PC-9 (cell line): ENCODE measurements at regions not wholly inside any gene's neighbourhood (a gene's known extent, or its start where the extent isn't known, plus 50 kb on each side); places are given as distances from the start of the nearest gene placed in this dataset.

ENCODE experiments used
- EZH2 ChIP-seq: fragments of 200-600 bp; sonication (generic); IDR thresholded peaks from 2 replicates; pipeline ENCODE4 v1.8.0; 2017; ENCODE audit warnings: antibody characterized with exemption, low read depth
- TF ChIP-seq, protein P1 (sequence below): fragments of 200-600 bp; sonication (generic); conservative IDR thresholded peaks from 2 replicates; pipeline ENCODE4 v1.6.1; 2017; ENCODE audit warnings: mixed run types, antibody characterized with exemption, mild to moderate bottlenecking, moderate library complexity

DNA sequence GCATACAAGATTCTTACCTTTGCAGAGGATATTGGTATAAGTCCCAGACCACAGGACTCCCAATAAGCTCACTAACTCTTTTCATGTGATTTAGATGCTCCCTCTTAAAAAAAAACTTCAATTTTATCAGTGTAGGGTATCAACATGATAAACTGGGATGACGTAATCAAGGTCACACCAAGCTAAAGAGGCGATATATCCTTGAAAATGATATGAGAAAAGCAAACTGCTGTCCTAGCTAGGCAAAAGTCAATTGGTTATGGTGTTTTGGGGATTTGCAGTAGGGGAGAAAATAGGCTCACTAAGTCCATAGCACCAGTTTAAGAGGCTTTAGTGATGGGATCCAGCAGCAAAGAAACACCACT, 354.4 kb downstream of the DIRAS2 start:
- TF ChIP-seq, protein P1, sequence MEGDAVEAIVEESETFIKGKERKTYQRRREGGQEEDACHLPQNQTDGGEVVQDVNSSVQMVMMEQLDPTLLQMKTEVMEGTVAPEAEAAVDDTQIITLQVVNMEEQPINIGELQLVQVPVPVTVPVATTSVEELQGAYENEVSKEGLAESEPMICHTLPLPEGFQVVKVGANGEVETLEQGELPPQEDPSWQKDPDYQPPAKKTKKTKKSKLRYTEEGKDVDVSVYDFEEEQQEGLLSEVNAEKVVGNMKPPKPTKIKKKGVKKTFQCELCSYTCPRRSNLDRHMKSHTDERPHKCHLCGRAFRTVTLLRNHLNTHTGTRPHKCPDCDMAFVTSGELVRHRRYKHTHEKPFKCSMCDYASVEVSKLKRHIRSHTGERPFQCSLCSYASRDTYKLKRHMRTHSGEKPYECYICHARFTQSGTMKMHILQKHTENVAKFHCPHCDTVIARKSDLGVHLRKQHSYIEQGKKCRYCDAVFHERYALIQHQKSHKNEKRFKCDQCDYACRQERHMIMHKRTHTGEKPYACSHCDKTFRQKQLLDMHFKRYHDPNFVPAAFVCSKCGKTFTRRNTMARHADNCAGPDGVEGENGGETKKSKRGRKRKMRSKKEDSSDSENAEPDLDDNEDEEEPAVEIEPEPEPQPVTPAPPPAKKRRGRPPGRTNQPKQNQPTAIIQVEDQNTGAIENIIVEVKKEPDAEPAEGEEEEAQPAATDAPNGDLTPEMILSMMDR = no peak
- no peak for TF ChIP-seq EZH2
